ENCODE measurements at regions not wholly inside any gene's neighbourhood (a gene's known extent, or its start where the extent isn't known, plus 50 kb on each side); places are given as distances from the start of the nearest gene placed in this dataset.

DNA sequence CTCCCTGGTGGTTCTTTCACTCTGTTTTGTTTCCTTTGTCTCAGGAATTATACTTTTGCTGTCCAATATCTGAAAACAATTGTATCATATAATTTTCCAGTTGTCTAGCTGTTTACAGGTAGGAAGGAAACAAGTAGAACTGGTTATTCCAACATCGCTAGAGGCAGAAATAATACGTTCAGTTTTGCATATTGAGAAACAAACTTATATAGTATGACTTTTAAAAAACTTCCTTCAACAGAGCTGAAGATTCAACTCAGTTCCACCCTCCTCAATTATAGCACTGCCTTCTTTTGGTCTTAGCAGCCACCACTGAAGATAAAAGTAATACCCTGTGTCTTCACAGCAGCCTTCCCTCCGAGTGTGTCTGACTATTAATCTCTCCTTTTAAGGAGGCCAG, 214.3 kb downstream of the EFCAB11 start:
- TF ChIP-seq CTCF (IDR thresholded peaks at IDR 0.05; ENCODE audit: low read depth, low read length) (no peak), POLR2A (IDR thresholded peaks at IDR 0.05; ENCODE audit: extremely low read depth, insufficient read length) (no peak), MAX (IDR thresholded peaks at IDR 0.05; ENCODE audit: low read depth, low read length) (no peak), MYC (IDR thresholded peaks at IDR 0.05; ENCODE audit: low read depth, low read length) (no peak)

Data from NB4 (cell line).